ENCODE measurements at regions not wholly inside any gene's neighbourhood (a gene's known extent, or its start where the extent isn't known, plus 50 kb on each side); places are given as distances from the start of the nearest gene placed in this dataset.

- no peak for TF ChIP-seq CTCF (conservative IDR thresholded peaks at IDR 0.05)
- Mint-ChIP-seq H3K9me3 (no peaks in the 10 kb centered on the region), H3K27ac (no peak overlapping the region), H3K27me3 (ENCODE audit: low read depth) (no peaks in the 10 kb centered on the region), H3K4me1 (peaks cover 16 to 19% of the 10 kb centered on the region in 2 experiments), H3K36me3 (ENCODE audit: insufficient read depth in 1 of 3, low read depth in 3 of 3) (no peaks in the 10 kb centered on the region), H3K4me3 (no peak overlapping the region)
- H3K14ac ChIP-seq (ENCODE audit: insufficient read depth, low read length) = no peak overlapping the region
- H2AFZ ChIP-seq (ENCODE audit: low read length) = peak overlapping the region; percentile 98
- peak; percentile 25 for DNase-seq
- no peak overlapping the region for H3K18ac ChIP-seq (ENCODE audit: insufficient read length, low read depth, low read length)
- H4K20me1 ChIP-seq (ENCODE audit: control insufficient read depth, insufficient read depth, insufficient read length) = no peaks in the 10 kb centered on the region
- H2BK120ac ChIP-seq (ENCODE audit: low read depth, low read length, poor library complexity, severe bottlenecking) = no peak overlapping the region
- H3K27ac ChIP-seq (ENCODE audit: insufficient read length, low read depth, low read length) = no peak overlapping the region
- H3K79me1 ChIP-seq (ENCODE audit: insufficient read depth, low read depth, low read length, poor library complexity, severe bottlenecking) = no peaks in the 10 kb centered on the region
- no peaks in the 10 kb centered on the region for H3K27me3 ChIP-seq (ENCODE audit: insufficient read depth, low read length)
- H4K91ac ChIP-seq (ENCODE audit: insufficient read length, low read depth, low read length) = no peak overlapping the region
- no peak overlapping the region for H2AK5ac ChIP-seq (ENCODE audit: insufficient read length, low read length)
- no peak overlapping the region for H3K9ac ChIP-seq (ENCODE audit: extremely low read depth, insufficient read length, low read length)
- H2BK15ac ChIP-seq (ENCODE audit: low read depth, low read length) = no peak overlapping the region
- WGBS (ENCODE audit: extremely low coverage, insufficient read length, low lambda C conversion rate) = no CpG with 5 or more reads among the region's 4 CpGs
- H3T11ph ChIP-seq (ENCODE audit: low read length) = no peak overlapping the region
- no peak overlapping the region for H4K8ac ChIP-seq (replicated peaks; ENCODE audit: insufficient read length, low read depth, low read length)
- no peaks in the 10 kb centered on the region for H3K9me3 ChIP-seq (ENCODE audit: control insufficient read depth, low read depth, low read length)
- H3K4ac ChIP-seq (ENCODE audit: low read depth, low read length) = no peak overlapping the region
- no peaks in the 10 kb centered on the region for H3K79me2 ChIP-seq (ENCODE audit: insufficient read depth, low read length)
- H4K5ac ChIP-seq (ENCODE audit: insufficient read length, low read depth, low read length) = no peak overlapping the region
- H3K56ac ChIP-seq (ENCODE audit: insufficient read length, low read depth, low read length) = no peak overlapping the region
- no peaks in the 10 kb centered on the region for H3K4me1 ChIP-seq (ENCODE audit: insufficient read depth, low read length)
- H3K23ac ChIP-seq (ENCODE audit: insufficient read length, low read depth, low read length) = no peak overlapping the region
- H2BK20ac ChIP-seq (ENCODE audit: low read depth, low read length, poor library complexity, severe bottlenecking) = no peak overlapping the region
- no peak overlapping the region for H2BK12ac ChIP-seq (ENCODE audit: insufficient read length, low read depth, low read length)
- H3K23me2 ChIP-seq (ENCODE audit: insufficient read length, low read depth, low read length, poor library complexity, severe bottlenecking) = no peaks in the 10 kb centered on the region
- H2BK5ac ChIP-seq (ENCODE audit: insufficient read length, low read length) = no peak overlapping the region
- H3K4me2 ChIP-seq (ENCODE audit: insufficient read depth, insufficient read length, low read length) = no peak overlapping the region
Measured at GRCh38 chr12:86838711-86839110, 582.5 kb upstream of the MGAT4C start.
